GM19438 (cell line): ENCODE measurements at regions not wholly inside any gene's neighbourhood (a gene's known extent, or its start where the extent isn't known, plus 50 kb on each side); places are given as distances from the start of the nearest gene placed in this dataset.
"Not testable (repeated sequence)": the region's sequence is repeated elsewhere in the genome, so short reads cannot be mapped to it uniquely, and the experiment has no call there.

Source experiments
- ATAC-seq: cut with Tn5 transposase; IDR thresholded peaks from one replicate; pipeline ENCODE4 v1.9.1; 2021; ENCODE audit warnings: low read depth; ENCODE audit not compliant: unreplicated experiment

DNA sequence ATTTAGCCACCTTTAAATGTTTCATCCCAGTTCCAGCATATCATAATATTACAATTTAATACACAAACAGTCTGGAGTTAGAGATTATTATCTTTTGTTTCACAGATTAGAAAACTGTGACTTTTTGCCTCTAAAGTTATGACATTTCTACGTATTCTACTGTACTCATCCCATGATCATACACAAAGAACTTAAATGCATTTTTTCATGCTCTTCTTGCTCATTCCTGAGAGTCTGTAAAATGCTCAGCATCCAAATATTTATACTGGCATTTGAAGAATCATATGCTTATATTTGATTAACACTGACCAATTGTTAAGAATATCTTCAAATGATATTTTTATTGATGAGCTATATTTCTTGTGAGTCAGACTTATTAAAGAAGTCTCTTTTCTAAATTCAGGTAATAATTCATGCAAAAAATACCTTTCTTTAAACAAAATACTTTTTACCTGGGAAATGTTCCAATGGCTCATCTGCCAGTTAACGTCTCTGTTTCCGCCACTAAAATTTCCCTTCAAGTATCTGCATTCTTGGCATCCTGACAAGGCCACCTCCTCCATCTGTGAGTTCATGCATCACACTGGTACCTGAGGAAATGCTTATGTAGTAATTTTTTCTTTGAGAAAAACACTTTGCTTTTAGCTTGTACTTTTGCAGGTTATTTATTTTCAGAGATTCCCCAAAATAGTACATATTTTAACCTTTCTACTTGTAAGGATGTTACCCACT, 139.6 kb upstream of the RASA1 start:
- ATAC-seq: no peak

DNA sequence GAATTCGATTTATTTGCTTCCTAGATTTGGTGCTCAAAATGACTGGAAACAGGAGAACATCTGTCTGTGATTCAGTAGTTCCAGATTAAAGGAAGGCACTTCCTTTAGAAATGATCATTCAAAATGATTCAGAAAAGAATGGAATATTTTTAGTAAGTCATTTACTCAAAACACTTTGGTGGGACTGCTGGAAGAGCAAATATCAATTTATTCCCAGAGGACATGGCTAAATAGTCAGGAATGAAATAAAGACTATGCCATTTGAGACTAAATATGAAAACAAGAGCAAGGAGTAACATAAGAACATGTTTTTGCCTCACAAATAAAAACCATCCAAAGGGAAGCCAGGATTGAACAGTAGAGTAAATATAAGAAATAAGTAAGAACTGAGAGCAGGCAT, 138.6 kb upstream of the RASA1 start:
- no peak for ATAC-seq

DNA sequence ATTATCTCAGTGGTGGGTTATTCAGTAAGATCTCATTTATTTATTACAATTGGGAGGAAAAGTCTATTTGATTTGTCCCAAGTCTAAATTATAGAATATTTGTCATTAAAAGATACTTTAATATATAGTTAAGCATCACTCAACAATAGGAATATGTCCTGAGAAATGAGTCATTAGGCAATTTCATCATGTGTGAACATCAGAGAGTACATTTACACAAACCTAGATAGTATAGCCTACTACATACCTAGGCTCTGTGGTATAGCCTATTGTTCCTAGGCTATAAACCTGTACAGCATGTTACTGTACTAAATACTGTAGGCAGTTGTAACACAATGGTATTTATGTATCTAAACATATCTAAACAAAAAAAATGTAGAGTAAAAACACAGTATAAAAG, 135.0 kb upstream of the RASA1 start:
- ATAC-seq: no peak

DNA sequence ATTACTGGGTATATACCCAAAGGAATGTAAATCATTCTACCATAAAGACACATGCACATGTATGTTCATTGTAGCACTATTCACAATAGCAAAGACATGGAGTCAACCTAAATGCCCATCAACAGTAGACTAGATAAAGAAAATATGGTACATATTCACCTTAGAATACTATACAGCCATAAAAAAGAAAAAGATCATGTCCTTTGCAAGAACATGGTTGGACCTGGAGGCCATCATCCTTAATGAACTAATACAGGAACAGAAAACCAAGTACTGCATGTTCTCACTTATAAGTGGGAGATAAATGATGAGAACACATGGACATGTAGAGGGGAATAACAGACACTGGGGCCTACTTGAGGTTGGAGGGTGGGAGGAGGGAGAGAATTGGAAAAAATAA, 133.2 kb upstream of the RASA1 start:
- ATAC-seq: not testable (repeated sequence)

DNA sequence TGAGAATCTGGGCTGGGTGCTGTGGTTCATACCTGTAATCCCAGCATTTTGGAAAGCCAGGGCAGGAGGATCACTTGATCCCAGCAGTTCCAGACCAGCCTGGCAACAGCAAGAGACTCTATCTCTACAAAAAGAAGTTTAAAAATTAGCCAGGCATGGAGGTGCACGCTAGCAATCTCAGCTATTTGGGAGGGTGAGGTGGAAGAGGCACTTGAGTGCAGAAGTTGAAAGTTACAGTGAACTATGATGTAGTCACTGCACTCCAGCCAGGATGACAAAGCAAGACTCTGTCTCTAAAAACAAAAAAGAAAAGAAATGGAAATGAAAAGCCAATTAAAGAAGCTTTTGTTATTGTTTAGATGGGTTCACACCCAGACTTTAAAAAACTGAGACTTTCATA, 131.6 kb upstream of the RASA1 start:
- ATAC-seq: no peak

DNA sequence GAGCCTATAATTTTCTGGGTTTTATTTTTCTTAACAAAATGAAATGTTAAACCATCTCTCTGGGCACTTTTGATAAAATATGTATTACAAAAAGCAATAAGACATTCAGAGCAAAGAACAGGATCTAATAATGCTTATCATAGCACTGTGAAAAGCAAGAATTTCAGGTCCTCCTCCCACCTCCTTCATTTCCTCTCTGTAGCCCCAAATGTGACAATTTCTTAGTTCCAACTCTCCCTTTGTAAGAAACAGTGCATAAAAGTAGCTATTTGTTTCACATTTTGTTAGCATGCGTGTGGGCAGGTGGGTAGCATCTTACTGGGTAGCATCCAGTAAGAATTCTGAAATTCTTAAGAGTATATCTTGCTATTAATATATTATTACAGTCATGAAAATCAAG, 130.9 kb upstream of the RASA1 start:
- no peak for ATAC-seq

DNA sequence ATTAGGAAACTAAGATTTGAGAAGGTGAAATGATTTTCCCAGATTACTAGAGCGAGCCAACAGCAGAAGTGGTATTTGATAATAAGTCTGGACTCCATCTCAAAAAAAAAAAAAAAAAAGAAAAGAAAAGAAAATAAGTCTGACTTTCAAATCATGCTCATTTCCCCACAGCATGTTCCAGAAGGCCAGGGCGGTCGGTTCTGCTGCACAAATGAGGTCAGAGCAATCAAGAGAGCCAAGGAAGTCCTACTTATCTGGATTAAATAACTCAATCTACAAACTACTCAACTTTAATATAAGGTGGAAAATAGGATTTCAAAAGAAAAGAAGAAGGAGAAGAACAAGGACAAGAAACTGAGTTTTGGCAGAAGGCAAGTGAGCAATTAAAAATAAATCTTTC, 130.4 kb upstream of the RASA1 start:
- no peak for ATAC-seq

DNA sequence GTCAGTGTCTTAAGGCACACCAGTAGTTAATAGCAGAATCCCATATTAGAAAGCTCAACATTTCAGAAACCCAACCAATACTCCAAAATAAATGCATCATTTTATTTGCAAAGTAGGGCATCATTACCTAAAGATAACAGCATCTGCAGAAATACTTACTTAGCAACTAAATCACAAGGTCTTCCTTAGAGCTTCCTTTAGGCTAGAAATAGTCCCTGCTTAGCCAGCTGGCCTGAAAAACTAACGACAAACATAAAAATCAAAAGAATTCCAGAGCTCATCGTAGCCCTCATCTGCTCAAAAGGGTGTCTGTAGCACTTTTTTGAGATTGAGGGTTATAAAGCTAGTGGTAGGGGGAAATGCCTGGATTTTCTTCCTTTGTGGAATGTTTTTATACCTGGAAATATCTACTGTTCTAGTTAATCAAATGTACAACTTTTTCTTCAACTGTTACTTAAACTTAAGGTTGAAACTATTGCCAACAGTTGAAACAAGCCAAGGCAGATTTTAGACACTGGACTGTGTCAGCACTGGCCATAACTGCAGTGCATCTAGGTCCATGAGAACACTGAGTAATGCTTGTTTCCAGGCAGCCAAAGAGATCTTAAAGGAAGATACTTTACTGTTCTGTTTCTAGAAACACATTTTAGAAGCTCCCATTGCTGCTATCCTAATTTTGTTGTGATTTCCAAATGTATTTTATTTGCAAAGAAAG, 129.4 kb upstream of the RASA1 start:
- ATAC-seq: no peak

DNA sequence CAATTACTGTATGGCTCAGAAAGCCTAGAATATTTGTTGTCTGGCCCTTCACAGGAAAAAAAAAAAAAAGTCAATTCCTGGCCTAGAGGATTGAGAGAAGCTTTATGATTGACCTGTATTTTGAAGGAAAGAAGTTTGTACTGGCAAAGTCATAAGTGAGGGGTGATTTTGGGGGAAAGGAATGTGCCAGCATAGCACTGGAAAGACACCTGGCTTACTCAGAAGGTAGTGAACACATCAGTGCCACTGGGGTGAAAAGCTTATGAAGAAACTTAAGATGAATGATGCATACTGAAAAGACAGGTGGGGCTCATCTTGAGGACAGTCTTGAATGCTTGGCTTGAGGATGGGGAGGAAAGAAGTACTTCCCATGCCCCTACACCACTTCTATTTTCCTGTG, 127.9 kb upstream of the RASA1 start:
- no peak for ATAC-seq

DNA sequence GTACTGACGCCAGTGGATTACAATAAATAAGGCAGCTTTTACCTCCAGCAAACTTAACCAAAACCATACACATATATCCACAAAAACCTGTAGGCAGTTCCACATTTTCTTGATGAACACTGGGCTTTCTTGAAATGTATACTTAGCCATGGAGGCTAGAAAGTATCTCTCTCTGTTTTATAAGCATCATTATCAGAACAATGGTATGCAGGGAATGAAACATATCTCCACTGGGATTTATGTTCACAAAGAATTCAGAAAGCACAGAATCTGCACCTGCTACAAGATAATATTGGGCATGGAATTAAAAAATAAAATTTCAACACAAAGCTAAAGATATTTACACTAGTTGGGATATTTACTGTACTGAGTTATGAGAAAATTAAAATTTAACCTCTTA, 126.1 kb upstream of the RASA1 start:
- no peak for ATAC-seq

DNA sequence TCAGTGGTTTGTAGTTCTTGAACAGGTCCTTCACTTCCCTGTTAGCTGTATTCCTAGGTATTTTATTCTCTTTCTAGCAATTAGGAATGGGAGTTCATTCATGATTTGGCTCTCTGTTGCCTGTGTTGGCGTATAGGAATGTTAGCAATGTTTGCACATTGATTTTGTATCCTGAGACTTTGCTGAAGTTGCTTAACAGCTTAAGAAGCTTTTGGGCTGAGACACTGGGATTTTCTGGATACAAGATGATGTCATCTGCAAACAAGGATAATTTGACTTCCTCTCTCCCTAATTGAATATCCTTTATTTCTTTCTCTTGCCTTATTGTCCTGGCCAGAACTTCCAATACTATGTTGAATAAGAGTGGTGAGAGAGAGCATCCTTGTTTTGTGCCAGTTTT, 121.8 kb upstream of the RASA1 start:
- ATAC-seq: not testable (repeated sequence)

DNA sequence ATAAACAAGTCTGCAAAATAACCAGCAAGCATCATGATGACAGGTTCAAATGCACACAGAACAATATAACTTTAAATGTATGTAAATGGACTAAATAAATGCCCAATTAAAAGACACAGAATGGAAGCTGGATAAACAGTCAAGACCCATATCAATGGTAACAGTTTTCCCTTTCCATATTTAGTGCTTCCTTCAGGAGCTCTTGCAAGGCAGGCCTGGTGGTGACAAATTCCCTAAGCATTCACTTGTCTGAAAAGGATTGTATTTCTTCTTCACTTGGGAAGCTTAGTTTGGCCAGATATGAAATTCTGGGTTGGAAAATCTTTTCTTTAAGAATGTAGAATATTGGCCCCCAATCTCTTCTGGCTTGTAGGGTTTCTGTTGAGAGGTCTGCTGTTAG, 120.2 kb upstream of the RASA1 start:
- ATAC-seq: no peak

DNA sequence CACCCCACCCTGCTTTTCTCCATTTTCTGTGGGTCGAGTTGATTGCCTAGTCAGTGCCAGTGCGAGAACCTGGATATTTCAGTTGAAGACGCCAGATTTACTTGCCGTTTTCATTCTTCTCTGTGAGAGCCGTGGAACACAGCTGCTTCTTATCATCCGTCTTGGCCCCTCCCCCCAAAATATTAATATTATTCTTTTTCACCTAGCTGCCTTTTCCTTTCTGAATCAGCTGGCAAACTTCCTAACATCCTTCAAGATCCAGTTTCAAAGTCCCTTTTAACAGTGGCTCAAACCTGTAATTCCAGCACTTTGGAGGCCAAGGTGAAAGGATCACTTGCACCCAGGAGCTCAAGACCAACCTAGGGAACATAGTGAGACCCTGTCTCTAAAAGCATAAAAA, 117.1 kb upstream of the RASA1 start:
- no peak for ATAC-seq

DNA sequence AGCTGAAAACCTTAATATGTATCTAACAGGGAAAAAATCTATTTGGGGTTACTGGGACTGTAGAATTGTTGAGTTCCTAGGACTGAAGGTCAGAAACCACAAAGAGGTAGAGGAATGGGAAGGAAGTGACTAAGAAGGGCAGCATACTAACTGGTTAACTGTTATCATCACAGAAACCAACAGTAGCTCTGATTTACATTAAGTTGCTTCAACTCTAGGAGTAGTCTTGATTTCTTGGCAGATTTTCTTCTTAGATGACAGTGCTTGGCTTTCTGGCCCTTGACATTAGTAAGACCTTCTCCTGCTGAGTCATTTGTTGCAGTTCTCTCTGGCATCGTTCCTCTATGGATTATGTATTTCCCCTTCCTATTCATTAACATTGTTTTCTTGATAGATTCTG, 116.1 kb upstream of the RASA1 start:
- no peak for ATAC-seq

DNA sequence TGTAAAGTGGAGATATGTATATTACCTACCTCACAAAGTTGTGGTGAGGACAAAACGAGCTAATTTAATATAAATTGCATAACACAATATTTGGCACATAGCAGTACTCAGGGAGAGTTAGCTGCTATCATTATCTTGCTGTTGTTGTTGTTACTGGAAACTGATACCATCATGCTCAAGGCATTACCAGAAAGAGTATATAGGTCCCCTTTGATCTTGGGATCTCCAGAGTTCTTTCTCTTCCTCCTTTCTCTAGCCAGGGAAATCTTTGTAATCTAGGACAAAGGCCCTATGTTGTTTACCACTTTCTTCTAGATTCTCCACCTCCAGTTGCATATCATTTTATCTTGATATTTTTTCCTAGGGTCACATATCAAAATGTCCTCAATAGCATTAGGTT, 114.8 kb upstream of the RASA1 start:
- ATAC-seq: no peak

DNA sequence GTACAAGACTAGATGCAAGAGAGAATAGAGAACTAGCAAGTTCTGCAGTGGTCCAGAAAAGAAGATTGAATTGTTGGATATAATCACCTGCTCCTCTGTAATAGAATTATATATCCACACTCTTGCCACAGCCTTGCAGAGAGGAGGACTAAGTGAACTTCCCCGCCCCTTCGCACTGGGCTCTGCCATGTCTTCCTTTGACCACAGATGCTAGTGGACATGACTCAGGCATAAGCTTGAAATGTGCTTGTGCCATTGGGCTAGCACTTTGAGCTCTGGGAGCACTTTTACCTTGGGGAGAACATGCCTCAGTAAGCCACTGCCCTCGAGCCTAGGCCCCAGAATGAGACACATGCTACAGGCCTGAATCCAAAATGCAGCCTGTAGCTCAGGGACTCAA, 113.5 kb upstream of the RASA1 start:
- ATAC-seq: no peak

DNA sequence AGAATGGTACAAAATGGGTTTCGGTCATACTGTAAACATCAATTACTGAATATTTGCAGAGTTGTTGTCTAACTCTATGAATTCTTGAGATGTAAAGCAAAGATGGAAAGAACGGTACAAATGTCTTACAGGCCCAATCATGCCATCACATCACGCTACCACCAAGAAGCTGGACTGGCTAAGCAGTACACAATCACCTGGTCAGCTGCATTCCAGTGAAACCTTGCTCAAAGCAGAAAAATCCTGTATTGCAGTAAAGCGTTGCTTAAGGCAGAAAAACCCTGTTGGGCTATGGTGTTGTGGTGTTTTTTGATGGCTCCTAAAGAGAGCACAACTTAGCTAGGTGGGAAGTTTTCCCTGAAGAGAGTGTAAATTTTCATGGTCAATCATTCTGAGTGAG, 112.6 kb upstream of the RASA1 start:
- ATAC-seq: no peak

DNA sequence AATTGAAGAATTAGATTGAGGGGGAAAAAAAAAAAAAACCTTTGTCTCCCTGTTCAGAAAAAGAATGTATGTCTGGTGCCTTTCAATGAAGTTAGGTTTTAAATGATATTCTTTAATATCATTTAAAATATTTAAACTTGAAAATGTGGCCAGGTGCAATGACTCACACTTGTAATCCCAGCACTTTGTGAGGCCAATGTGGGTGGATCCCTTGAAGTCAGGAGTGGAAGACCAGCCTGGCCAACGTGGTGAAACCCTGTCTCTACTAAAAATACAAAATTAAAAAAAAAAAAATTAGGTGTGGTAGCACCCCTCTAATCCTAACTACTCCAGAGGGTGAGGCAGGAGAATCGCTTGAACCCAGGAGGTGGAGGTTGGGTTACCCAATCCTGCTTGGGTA, 111.1 kb upstream of the RASA1 start:
- ATAC-seq: no peak

DNA sequence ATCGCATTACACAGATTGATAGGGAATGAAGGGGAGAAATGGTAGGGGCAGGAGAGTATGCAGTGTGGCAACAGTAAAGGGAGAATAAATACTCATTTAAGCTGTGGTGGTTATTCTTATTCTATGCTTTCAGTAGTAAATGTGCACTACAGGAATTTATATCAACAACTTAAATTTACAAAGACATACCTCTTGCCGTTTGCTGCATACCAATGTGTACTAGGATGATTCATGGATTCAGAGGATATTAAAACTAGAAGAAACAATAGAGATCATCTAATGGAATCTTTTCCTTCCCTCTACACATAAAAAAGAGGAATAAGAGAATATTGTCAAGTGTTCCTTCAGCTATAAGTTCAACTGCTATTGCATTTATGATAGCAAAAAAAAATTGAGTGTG, 103.3 kb upstream of the RASA1 start:
- ATAC-seq: no peak

DNA sequence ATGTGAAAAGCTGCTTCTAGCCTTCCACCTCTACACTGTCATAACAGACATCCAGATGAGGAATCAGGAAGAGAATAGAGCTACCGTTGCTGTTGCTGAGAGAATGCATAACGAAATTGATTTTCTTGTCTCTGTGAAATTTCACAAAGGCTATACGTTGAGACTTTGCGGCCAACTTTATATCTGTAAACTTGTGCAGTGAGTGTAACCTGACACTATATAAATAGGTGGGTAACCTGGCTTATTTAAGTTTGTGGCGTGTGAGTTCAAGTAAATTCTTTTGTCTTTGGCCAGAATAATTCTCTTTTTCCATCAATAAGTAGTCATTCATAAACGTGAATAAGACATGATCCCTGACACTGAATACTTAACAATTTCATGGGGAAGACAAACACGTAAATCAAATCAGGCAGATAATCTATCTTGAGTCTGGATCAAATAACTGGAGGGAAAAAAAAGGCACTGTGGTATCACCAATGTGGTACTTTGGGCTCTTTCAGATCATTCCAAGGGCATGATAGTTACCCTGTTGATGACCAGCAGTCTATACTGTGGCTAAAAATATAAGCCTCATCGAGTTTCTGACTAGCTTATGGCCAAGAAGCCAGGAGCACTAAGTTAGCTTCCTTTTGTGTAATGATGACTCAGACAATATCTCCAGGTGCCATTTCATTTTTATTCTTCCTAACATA, 98.2 kb upstream of the RASA1 start:
- no peak for ATAC-seq

DNA sequence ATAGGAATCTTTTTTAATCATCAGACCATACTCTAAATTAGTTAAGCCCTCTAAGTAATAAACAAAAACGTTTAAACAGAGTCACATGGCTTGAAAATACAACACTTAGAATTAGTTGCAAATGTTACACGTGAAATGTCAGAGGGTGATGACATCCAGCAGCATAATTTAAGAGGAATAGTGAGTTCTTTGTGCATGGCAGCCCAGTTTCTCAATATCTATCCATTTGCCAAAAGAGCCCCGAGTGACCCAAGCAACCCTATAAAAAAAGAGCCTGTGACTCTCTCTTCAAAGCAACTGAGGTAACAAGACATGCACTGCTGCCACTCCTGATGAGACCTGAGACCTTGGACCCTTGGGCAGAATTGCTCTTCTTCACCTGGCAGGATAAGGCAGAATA, 96.9 kb upstream of the RASA1 start:
- ATAC-seq: no peak

DNA sequence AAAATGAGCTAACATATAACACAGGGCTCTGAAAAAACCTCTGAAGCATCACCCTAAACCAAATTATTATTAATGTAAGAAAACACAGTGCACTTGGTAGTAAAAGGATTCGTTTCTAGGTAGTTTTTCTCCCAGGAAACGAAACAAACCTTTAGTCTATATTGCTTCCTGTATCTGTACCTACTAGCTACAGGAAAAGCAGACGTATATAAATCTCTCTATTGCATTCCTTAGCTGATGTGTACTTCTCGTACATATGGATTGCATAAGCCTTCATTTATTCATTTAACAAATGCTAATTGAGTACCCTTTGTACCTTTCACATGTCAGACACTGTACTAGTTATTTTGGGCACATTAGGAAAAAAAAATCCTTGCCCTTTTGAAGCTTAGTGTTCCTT, 85.0 kb upstream of the RASA1 start:
- ATAC-seq: no peak
